ENCODE measurements at regions not wholly inside any gene's neighbourhood (a gene's known extent, or its start where the extent isn't known, plus 50 kb on each side); places are given as distances from the start of the nearest gene placed in this dataset.
"Not testable (repeated sequence)": the region's sequence is repeated elsewhere in the genome, so short reads cannot be mapped to it uniquely, and the experiment has no call there.

GRCh38 chr1:146618582-146618981 is 319.5 kb upstream of the NBPF12 start:
- H3K4me3 Mint-ChIP-seq; H3K4me1 Mint-ChIP-seq; H3K27ac Mint-ChIP-seq; H3K4me3 ChIP-seq (ENCODE audit: control extremely low read depth in 1 of 5, extremely low read depth in 1 of 5, insufficient read depth in 1 of 5, low read depth in 2 of 5, low read length in 4 of 5); H3K27me3 Mint-ChIP-seq; H3K4me2 ChIP-seq (replicated peaks; ENCODE audit: low read depth, low read length, poor library complexity, severe bottlenecking); intact Hi-C loops (cut with micrococcal nuclease); H3K9me3 Mint-ChIP-seq (ENCODE audit: insufficient read depth); DNase-seq; POLR2A ChIA-PET; H3K9me3 ChIP-seq (ENCODE audit: control extremely low read depth in 1 of 3, control insufficient read depth in 2 of 3, insufficient read depth in 1 of 3, low read length in 2 of 3); H3K4me1 ChIP-seq (ENCODE audit: control insufficient read depth in 2 of 2, insufficient read depth in 2 of 2, low read length in 2 of 2); H3K9ac ChIP-seq (ENCODE audit: low read length); H4K20me1 ChIP-seq (ENCODE audit: control insufficient read depth, insufficient read depth, low read length, poor library complexity, severe bottlenecking); H3K79me2 ChIP-seq (ENCODE audit: control insufficient read depth, insufficient read depth, low read length); H3K36me3 ChIP-seq (replicated peaks in 1 of 2; ENCODE audit: control extremely low read depth in 1 of 2, control insufficient read depth in 1 of 2, extremely low read depth in 1 of 2, insufficient read depth in 2 of 2, low read length in 1 of 2); H3K27me3 ChIP-seq (replicated peaks in 1 of 4; ENCODE audit: control extremely low read depth in 1 of 4, control insufficient read depth in 3 of 4, insufficient read depth in 4 of 4, low read length in 3 of 4); CTCF ChIA-PET; H3K27ac ChIP-seq (ENCODE audit: low read length in 2 of 2); ATAC-seq (ENCODE audit: low read depth); H2AFZ ChIP-seq (ENCODE audit: insufficient read depth, low read depth, low read length, poor library complexity, severe bottlenecking): not testable (repeated sequence)
- WGBS (ENCODE audit: insufficient coverage) = no CpG with 5 or more reads among the region's 4 CpGs

- H3K27ac Mint-ChIP-seq; H3K27me3 Mint-ChIP-seq; H3K4me1 Mint-ChIP-seq; H3K79me2 ChIP-seq (ENCODE audit: control insufficient read depth, insufficient read depth, low read length); DNase-seq; H3K27me3 ChIP-seq (replicated peaks in 1 of 4; ENCODE audit: control extremely low read depth in 1 of 4, control insufficient read depth in 3 of 4, insufficient read depth in 4 of 4, low read length in 3 of 4); CTCF ChIA-PET; H3K36me3 ChIP-seq (replicated peaks in 1 of 2; ENCODE audit: control extremely low read depth in 1 of 2, control insufficient read depth in 1 of 2, extremely low read depth in 1 of 2, insufficient read depth in 2 of 2, low read length in 1 of 2); H3K27ac ChIP-seq (ENCODE audit: low read length in 2 of 2); H3K4me3 Mint-ChIP-seq; POLR2A ChIA-PET; H2AFZ ChIP-seq (ENCODE audit: insufficient read depth, low read depth, low read length, poor library complexity, severe bottlenecking); ATAC-seq (ENCODE audit: low read depth); H3K9me3 Mint-ChIP-seq (ENCODE audit: insufficient read depth); H3K4me1 ChIP-seq (ENCODE audit: control insufficient read depth in 2 of 2, insufficient read depth in 2 of 2, low read length in 2 of 2); H3K9ac ChIP-seq (ENCODE audit: low read length); H3K4me2 ChIP-seq (replicated peaks; ENCODE audit: low read depth, low read length, poor library complexity, severe bottlenecking); H3K4me3 ChIP-seq (ENCODE audit: control extremely low read depth in 1 of 5, extremely low read depth in 1 of 5, insufficient read depth in 1 of 5, low read depth in 2 of 5, low read length in 4 of 5); intact Hi-C loops (cut with micrococcal nuclease); H4K20me1 ChIP-seq (ENCODE audit: control insufficient read depth, insufficient read depth, low read length, poor library complexity, severe bottlenecking); H3K9me3 ChIP-seq (ENCODE audit: control extremely low read depth in 1 of 3, control insufficient read depth in 2 of 3, insufficient read depth in 1 of 3, low read length in 2 of 3): not testable (repeated sequence)
Measured at GRCh38 chr1:146604681-146605080, 333.4 kb upstream of the NBPF12 start.

DNA sequence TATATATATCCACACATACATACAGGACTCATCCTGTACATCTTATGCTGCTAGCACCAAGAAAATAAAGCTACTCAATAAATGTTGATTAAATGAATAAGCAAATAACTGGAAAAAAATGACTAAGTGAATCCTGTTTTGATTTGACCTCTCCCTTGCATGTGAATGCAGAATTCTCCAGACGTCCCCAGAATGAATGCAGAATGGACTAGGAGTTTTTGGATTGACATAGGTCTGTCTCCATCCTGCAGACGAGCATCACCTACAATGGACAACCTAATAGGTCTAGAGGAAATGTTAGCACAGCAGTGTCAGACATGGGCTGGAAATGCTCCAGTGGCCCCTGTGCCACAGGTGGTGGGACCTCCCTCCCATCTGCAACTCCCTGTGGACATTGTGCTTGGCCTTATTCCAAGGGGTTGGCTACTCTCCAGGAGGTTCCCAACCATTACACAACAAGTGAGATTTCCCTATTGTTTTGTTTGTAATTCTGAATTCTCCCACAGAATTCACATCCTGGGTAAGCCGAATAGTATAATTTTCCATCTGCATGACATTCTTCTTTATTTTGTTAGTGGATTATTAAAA is 337.3 kb upstream of the NBPF12 start:
- H3K9me3 ChIP-seq (ENCODE audit: control extremely low read depth in 1 of 3, control insufficient read depth in 2 of 3, insufficient read depth in 1 of 3, low read length in 2 of 3); H3K27ac Mint-ChIP-seq; H3K27me3 Mint-ChIP-seq; H3K9ac ChIP-seq (ENCODE audit: low read length); H3K4me2 ChIP-seq (replicated peaks; ENCODE audit: low read depth, low read length, poor library complexity, severe bottlenecking); H3K9me3 Mint-ChIP-seq (ENCODE audit: insufficient read depth); CTCF ChIA-PET; intact Hi-C loops (cut with micrococcal nuclease); H3K27ac ChIP-seq (ENCODE audit: low read length in 2 of 2); H3K4me3 Mint-ChIP-seq; POLR2A ChIA-PET; H3K79me2 ChIP-seq (ENCODE audit: control insufficient read depth, insufficient read depth, low read length); H3K27me3 ChIP-seq (replicated peaks in 1 of 4; ENCODE audit: control extremely low read depth in 1 of 4, control insufficient read depth in 3 of 4, insufficient read depth in 4 of 4, low read length in 3 of 4); DNase-seq; H3K4me1 ChIP-seq (ENCODE audit: control insufficient read depth in 2 of 2, insufficient read depth in 2 of 2, low read length in 2 of 2); ATAC-seq (ENCODE audit: low read depth); H3K36me3 ChIP-seq (replicated peaks in 1 of 2; ENCODE audit: control extremely low read depth in 1 of 2, control insufficient read depth in 1 of 2, extremely low read depth in 1 of 2, insufficient read depth in 2 of 2, low read length in 1 of 2); H3K4me3 ChIP-seq (ENCODE audit: control extremely low read depth in 1 of 5, extremely low read depth in 1 of 5, insufficient read depth in 1 of 5, low read depth in 2 of 5, low read length in 4 of 5); H2AFZ ChIP-seq (ENCODE audit: insufficient read depth, low read depth, low read length, poor library complexity, severe bottlenecking); H4K20me1 ChIP-seq (ENCODE audit: control insufficient read depth, insufficient read depth, low read length, poor library complexity, severe bottlenecking); H3K4me1 Mint-ChIP-seq: not testable (repeated sequence)
- WGBS (ENCODE audit: insufficient coverage) = no CpG with 5 or more reads among the region's 3 CpGs

GRCh38 chr1:146599906-146600305 is 338.2 kb upstream of the NBPF12 start:
- CTCF ChIA-PET; ATAC-seq (ENCODE audit: low read depth); DNase-seq; H3K27me3 Mint-ChIP-seq; H3K9me3 ChIP-seq (ENCODE audit: control extremely low read depth in 1 of 3, control insufficient read depth in 2 of 3, insufficient read depth in 1 of 3, low read length in 2 of 3); H3K4me3 Mint-ChIP-seq; POLR2A ChIA-PET; H3K4me2 ChIP-seq (replicated peaks; ENCODE audit: low read depth, low read length, poor library complexity, severe bottlenecking); H2AFZ ChIP-seq (ENCODE audit: insufficient read depth, low read depth, low read length, poor library complexity, severe bottlenecking); H3K9me3 Mint-ChIP-seq (ENCODE audit: insufficient read depth); H3K9ac ChIP-seq (ENCODE audit: low read length); intact Hi-C loops (cut with micrococcal nuclease); H3K27ac Mint-ChIP-seq; H4K20me1 ChIP-seq (ENCODE audit: control insufficient read depth, insufficient read depth, low read length, poor library complexity, severe bottlenecking); H3K4me1 Mint-ChIP-seq; H3K36me3 ChIP-seq (replicated peaks in 1 of 2; ENCODE audit: control extremely low read depth in 1 of 2, control insufficient read depth in 1 of 2, extremely low read depth in 1 of 2, insufficient read depth in 2 of 2, low read length in 1 of 2); H3K4me1 ChIP-seq (ENCODE audit: control insufficient read depth in 2 of 2, insufficient read depth in 2 of 2, low read length in 2 of 2); H3K4me3 ChIP-seq (ENCODE audit: control extremely low read depth in 1 of 5, extremely low read depth in 1 of 5, insufficient read depth in 1 of 5, low read depth in 2 of 5, low read length in 4 of 5); H3K27ac ChIP-seq (ENCODE audit: low read length in 2 of 2); H3K79me2 ChIP-seq (ENCODE audit: control insufficient read depth, insufficient read depth, low read length); H3K27me3 ChIP-seq (replicated peaks in 1 of 4; ENCODE audit: control extremely low read depth in 1 of 4, control insufficient read depth in 3 of 4, insufficient read depth in 4 of 4, low read length in 3 of 4): not testable (repeated sequence)
- no CpG with 5 or more reads among the region's 3 CpGs for WGBS (ENCODE audit: insufficient coverage)

Data from B cell (primary cell).